HPDE6-E6E7 (cell line): ENCODE measurements at regions not wholly inside any gene's neighbourhood (a gene's known extent, or its start where the extent isn't known, plus 50 kb on each side); places are given as distances from the start of the nearest gene placed in this dataset.
A peak's percentile ranks its signal among the peaks of the same experiment; 100 is the strongest.

ENCODE experiments used
- DNase-seq: peaks from one replicate; pipeline ENCODE4 v3.0.0; 2011; ENCODE audit warnings: missing footprints; ENCODE audit errors: extremely low spot score

GRCh38 chr9:115985657-115986056 lies 167.9 kb upstream of the PAPPA start:
- no peak for DNase-seq

GRCh38 chr9:115986508-115986907 lies 167.1 kb upstream of the PAPPA start:
- no peak for DNase-seq

- DNase-seq = no peak
These were observed 164.9 kb upstream of the PAPPA start for GRCh38 chr9:115988701-115989100.

GRCh38 chr9:115989831-115990230 lies 163.8 kb upstream of the PAPPA start:
- no peak for DNase-seq

GRCh38 chr9:115992834-115993233 lies 160.8 kb upstream of the PAPPA start:
- no peak for DNase-seq

GRCh38 chr9:115997923-115998322 lies 155.7 kb upstream of the PAPPA start:
- DNase-seq = no peak

- no peak for DNase-seq
These were observed 154.9 kb upstream of the PAPPA start for GRCh38 chr9:115998666-115999065.

GRCh38 chr9:115999498-115999897 lies 154.1 kb upstream of the PAPPA start:
- no peak for DNase-seq

GRCh38 chr9:116000748-116001329 lies 152.8 kb upstream of the PAPPA start:
- no peak for DNase-seq

- no peak for DNase-seq
These were observed 151.4 kb upstream of the PAPPA start for GRCh38 chr9:116002181-116002580.

GRCh38 chr9:116002624-116003023 lies 151.0 kb upstream of the PAPPA start:
- peak; percentile 23 for DNase-seq

GRCh38 chr9:116003397-116003796 lies 150.2 kb upstream of the PAPPA start:
- DNase-seq = no peak

GRCh38 chr9:116005205-116005604 lies 148.4 kb upstream of the PAPPA start:
- no peak for DNase-seq

- no peak for DNase-seq
These were observed 145.8 kb upstream of the PAPPA start for GRCh38 chr9:116007824-116008223.

GRCh38 chr9:116008278-116008677 lies 145.3 kb upstream of the PAPPA start:
- peak; percentile 11 for DNase-seq

- no peak for DNase-seq
These were observed 144.2 kb upstream of the PAPPA start for GRCh38 chr9:116009420-116009819.

- DNase-seq = no peak
These were observed 137.7 kb upstream of the PAPPA start for GRCh38 chr9:116015855-116016254.

- no peak for DNase-seq
These were observed 133.4 kb upstream of the PAPPA start for GRCh38 chr9:116020146-116020545.

- DNase-seq = no peak
These were observed 132.8 kb upstream of the PAPPA start for GRCh38 chr9:116020801-116021200.

- no peak for DNase-seq
These were observed 126.5 kb upstream of the PAPPA start for GRCh38 chr9:116027096-116027495.

GRCh38 chr9:116027511-116027910 lies 126.1 kb upstream of the PAPPA start:
- DNase-seq = peak; percentile 11

GRCh38 chr9:116027951-116028350 lies 125.6 kb upstream of the PAPPA start:
- no peak for DNase-seq

GRCh38 chr9:116030517-116030916 lies 123.1 kb upstream of the PAPPA start:
- DNase-seq = no peak

- DNase-seq = no peak
These were observed 120.7 kb upstream of the PAPPA start for GRCh38 chr9:116032683-116033440.
